Astrocyte of the spinal cord (primary cell): ENCODE measurements at regions not wholly inside any gene's neighbourhood (a gene's known extent, or its start where the extent isn't known, plus 50 kb on each side); places are given as distances from the start of the nearest gene placed in this dataset.
A peak's percentile ranks its signal among the peaks of the same experiment; 100 is the strongest.

Experiments
- DNase-seq: peaks from one replicate; pipeline ENCODE4 v3.0.0; 2011; ENCODE audit warnings: low read depth, low spot score
- H3K4me3 ChIP-seq: 2 replicates; pipeline ENCODE4 v1.5.1; 2011; ENCODE audit warnings: low read depth, mild to moderate bottlenecking, low read length, moderate library complexity
- CTCF ChIP-seq: IDR thresholded peaks from 2 replicates; pipeline ENCODE4 v1.5.1; 2012; ENCODE audit warnings: low read depth, mild to moderate bottlenecking, low read length, inconsistent platforms
- in situ Hi-C: cut with HindIII; loops from 2 replicates; pipeline ENCODE4 v1.10.0; 2017; ENCODE audit warnings: low sequenced_read_pairs

GRCh38 chrX:130974323-130974722, 71.3 kb upstream of the ENOX2 start:
- TF ChIP-seq CTCF, result no peak
- in situ Hi-C loops, result no loop called here
- no peak overlapping the region for H3K4me3 ChIP-seq
- peak; percentile 66 for DNase-seq

GRCh38 chrX:130975947-130976346, 72.9 kb upstream of the ENOX2 start:
- TF ChIP-seq CTCF, result peak; percentile 61
- peak; percentile 62 for DNase-seq
- in situ Hi-C loops, result no loop called here
- H3K4me3 ChIP-seq, result no peak overlapping the region

- in situ Hi-C loops, result no loop called here
- TF ChIP-seq CTCF, result no peak
- no peak overlapping the region for H3K4me3 ChIP-seq
- no peak for DNase-seq
Measured at GRCh38 chrX:130981836-130982235, 76.3 kb upstream of the ARHGAP36 start.

GRCh38 chrX:130984782-130985181, 73.4 kb upstream of the ARHGAP36 start:
- no peak for DNase-seq
- H3K4me3 ChIP-seq, result no peak overlapping the region
- TF ChIP-seq CTCF, result no peak
- in situ Hi-C loops, result no loop called here

GRCh38 chrX:130987241-130987640, 70.9 kb upstream of the ARHGAP36 start:
- H3K4me3 ChIP-seq, result no peak overlapping the region
- in situ Hi-C loops, result no loop called here
- TF ChIP-seq CTCF, result no peak
- DNase-seq, result no peak

GRCh38 chrX:130990723-130991122, 67.4 kb upstream of the ARHGAP36 start:
- TF ChIP-seq CTCF, result no peak
- no peak for DNase-seq
- in situ Hi-C loops, result no loop called here

GRCh38 chrX:130994671-130995070, 63.5 kb upstream of the ARHGAP36 start:
- in situ Hi-C loops, result no loop called here
- TF ChIP-seq CTCF, result peak; percentile 49
- H3K4me3 ChIP-seq, result no peak overlapping the region
- DNase-seq, result peak; percentile 14

More at GRCh38 chrX:130990723-130991122, 67.4 kb upstream of the ARHGAP36 start:
- no peak overlapping the region for H3K4me3 ChIP-seq
